Esophagus muscularis mucosa (tissue), 3 donors: ENCODE measurements at regions not wholly inside any gene's neighbourhood (a gene's known extent, or its start where the extent isn't known, plus 50 kb on each side); places are given as distances from the start of the nearest gene placed in this dataset.

Experiments used
- CTCF ChIP-seq, 3 experiments: fragments of 200-600 bp in 2 of 3; fragments of 450-650 bp in 1 of 3; sonication (generic) in 2 of 3; IDR thresholded peaks; one replicate each; pipeline ENCODE4 v1.5.1; 2017 to 2019; ENCODE audit warnings: antibody characterized with exemption in 3 of 3, mild to moderate bottlenecking in 2 of 3, moderate library complexity in 1 of 3
- POLR2A ChIP-seq: fragments of 450-650 bp; IDR thresholded peaks from one replicate; pipeline ENCODE4 v1.6.1; 2017; ENCODE audit warnings: antibody characterized with exemption, moderate library complexity, mild to moderate bottlenecking, low read depth
- POLR2AphosphoS5 ChIP-seq, 2 donors: sonication (generic); formaldehyde crosslinking; IDR thresholded peaks; one replicate each; pipeline ENCODE4 v1.6.1; 2017; ENCODE audit warnings: antibody characterized with exemption in 2 of 2

- TF ChIP-seq CTCF (IDR thresholded peaks at IDR 0.05) (no peak), POLR2AphosphoS5 (IDR thresholded peaks at IDR 0.05) (no peak), POLR2A (no peak)
These were observed 56.9 kb upstream of the EDNRB start for GRCh38 chr13:77975358-77976042.
